ENCODE measurements at regions not wholly inside any gene's neighbourhood (a gene's known extent, or its start where the extent isn't known, plus 50 kb on each side); places are given as distances from the start of the nearest gene placed in this dataset.

- no peak for DNase-seq (ENCODE audit: low spot score)
- no peaks in the 10 kb centered on the region for H3K9me2 ChIP-seq (ENCODE audit: insufficient read depth, low read length)
- no peak overlapping the region for H3K27ac ChIP-seq (ENCODE audit: low read depth, low read length, poor library complexity, severe bottlenecking)
- BruUV-seq (replicated peaks), result no TSS peak
- POLR2A ChIA-PET, result no interaction called here
- no peak overlapping the region for H3K4me3 ChIP-seq (ENCODE audit: low read depth, low read length, poor library complexity, severe bottlenecking)
- no peaks in the 10 kb centered on the region for H3K9me3 ChIP-seq (ENCODE audit: low read length)
- intact Hi-C loops (cut with micrococcal nuclease; ENCODE audit: unreplicated experiment), result no loop called here
- no peaks in the 10 kb centered on the region for H3K36me3 ChIP-seq (ENCODE audit: insufficient read depth, low read length)
- no peak overlapping the region for H3K4me2 ChIP-seq (ENCODE audit: low read length)
- H2AFZ ChIP-seq (ENCODE audit: low read length), result no peak overlapping the region
- TF ChIP-seq CTCF (conservative IDR thresholded peaks at IDR 0.05; ENCODE audit: low read length), result no peak
- no peak for TF ChIP-seq EZH2phosphoT487 (IDR thresholded peaks at IDR 0.05; ENCODE audit: borderline replicate concordance, low read depth, low read length)
- CTCF ChIA-PET (ENCODE audit: unreplicated experiment), result no interaction called here
- no peaks in the 10 kb centered on the region for H3K79me2 ChIP-seq (ENCODE audit: insufficient read depth, low read depth, low read length)
- no peaks in the 10 kb centered on the region for H3K4me1 ChIP-seq (ENCODE audit: insufficient read depth, low read length, poor library complexity, severe bottlenecking)
- H4K20me1 ChIP-seq (ENCODE audit: insufficient read depth, low read length), result no peaks in the 10 kb centered on the region
These were observed 206.0 kb upstream of the PREP start for GRCh38 chr6:105608711-105609374.

- ChIA-PET CTCF (ENCODE audit: unreplicated experiment) (no interaction called here), POLR2A (interaction anchor here (0.6 kb wide), 1 partner anchor 49 kb away, joined by 4 read pairs; no protein-coding TSS in a partner anchor)
- BruUV-seq (replicated peaks), result no TSS peak
- Histone ChIP-seq H3K27ac (ENCODE audit: low read depth, low read length, poor library complexity, severe bottlenecking) (no peak overlapping the region), H3K4me3 (ENCODE audit: low read depth, low read length, poor library complexity, severe bottlenecking) (no peak overlapping the region), H2AFZ (ENCODE audit: low read length) (no peak overlapping the region), H3K79me2 (ENCODE audit: insufficient read depth, low read depth, low read length) (no peaks in the 10 kb centered on the region), H3K36me3 (ENCODE audit: insufficient read depth, low read length) (no peaks in the 10 kb centered on the region), H3K4me1 (ENCODE audit: insufficient read depth, low read length, poor library complexity, severe bottlenecking) (no peaks in the 10 kb centered on the region), H3K9me2 (ENCODE audit: insufficient read depth, low read length) (no peaks in the 10 kb centered on the region), H3K9me3 (ENCODE audit: low read length) (no peaks in the 10 kb centered on the region), H4K20me1 (ENCODE audit: insufficient read depth, low read length) (no peaks in the 10 kb centered on the region), H3K4me2 (ENCODE audit: low read length) (no peak overlapping the region)
- TF ChIP-seq EZH2phosphoT487 (IDR thresholded peaks at IDR 0.05; ENCODE audit: borderline replicate concordance, low read depth, low read length) (no peak), CTCF (conservative IDR thresholded peaks at IDR 0.05; ENCODE audit: low read length) (no peak)
- intact Hi-C loops (cut with micrococcal nuclease; ENCODE audit: unreplicated experiment), result no loop called here
- no peak for DNase-seq (ENCODE audit: low spot score)
These were observed 205.0 kb upstream of the PREP start for GRCh38 chr6:105607636-105608621.

Measured in OCI-LY7 (cell line).